Fibroblast of pulmonary artery (primary cell): ENCODE measurements at regions not wholly inside any gene's neighbourhood (a gene's known extent, or its start where the extent isn't known, plus 50 kb on each side); places are given as distances from the start of the nearest gene placed in this dataset.

Source experiments
- DNase-seq: peaks from one replicate; pipeline ENCODE4 v3.0.0-alpha.2; 2010; ENCODE audit warnings: low read depth
- H3K4me3 ChIP-seq: replicated peaks from 2 replicates; pipeline ENCODE4 v1.5.1; 2011; ENCODE audit warnings: low read depth, mild to moderate bottlenecking, control low read depth, low read length, moderate library complexity
- CTCF ChIP-seq: IDR thresholded peaks from 2 replicates; pipeline ENCODE4 v1.5.1; 2011; ENCODE audit warnings: mild to moderate bottlenecking, control low read depth, low read length, inconsistent platforms; ENCODE audit errors: missing control alignments

- no peak overlapping the region for H3K4me3 ChIP-seq
- no peak for TF ChIP-seq CTCF
- no peak for DNase-seq
Observed at GRCh38 chr5:164181604-164182003, 676.2 kb downstream of the MAT2B start.

- no peak overlapping the region for H3K4me3 ChIP-seq
- no peak for TF ChIP-seq CTCF
- DNase-seq, result no peak
Observed at GRCh38 chr5:164184158-164184557, 678.7 kb downstream of the MAT2B start.

DNA sequence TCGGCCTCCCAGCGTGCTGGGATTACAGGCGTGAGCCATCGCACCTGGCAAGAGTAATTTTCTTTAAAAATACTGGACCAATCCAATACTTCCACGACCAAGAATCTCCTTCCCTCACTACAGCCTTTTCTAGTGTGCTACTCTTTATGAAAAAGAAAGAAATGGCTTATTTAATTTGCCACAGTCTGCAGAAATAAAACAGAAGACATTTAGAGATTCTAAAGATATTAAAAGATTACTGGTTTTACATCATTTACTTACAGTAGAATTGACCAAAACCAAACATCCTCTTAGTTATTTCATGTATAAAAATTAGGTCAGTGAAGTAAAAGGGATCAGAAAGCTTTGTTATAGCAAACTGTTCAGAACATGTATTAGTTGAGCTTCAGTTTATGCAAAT, 679.6 kb downstream of the MAT2B start:
- H3K4me3 ChIP-seq, result no peak overlapping the region
- no peak for TF ChIP-seq CTCF
- no peak for DNase-seq

- no peak overlapping the region for H3K4me3 ChIP-seq
- DNase-seq, result no peak
- TF ChIP-seq CTCF, result no peak
Observed at GRCh38 chr5:164186550-164186949, 681.1 kb downstream of the MAT2B start.

DNA sequence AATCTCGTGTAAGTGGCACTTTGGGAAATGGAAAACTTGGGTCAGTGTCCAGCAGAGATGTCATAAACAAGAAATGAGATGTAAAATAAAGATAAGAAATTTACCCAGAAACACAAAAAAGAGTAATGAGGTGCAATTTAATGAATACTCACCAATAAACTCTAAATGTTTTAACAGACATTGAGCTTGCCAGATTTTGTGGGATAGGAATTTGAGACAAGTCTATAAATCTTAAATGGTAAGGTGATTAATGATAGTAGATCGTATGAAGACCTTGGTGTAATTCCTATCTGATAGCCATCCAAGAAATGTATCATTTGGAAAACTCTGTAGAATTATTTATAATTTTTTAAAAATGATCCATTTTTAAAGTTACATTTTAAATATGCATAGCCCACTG, 682.4 kb downstream of the MAT2B start:
- no peak overlapping the region for H3K4me3 ChIP-seq
- no peak for TF ChIP-seq CTCF
- DNase-seq, result no peak

DNA sequence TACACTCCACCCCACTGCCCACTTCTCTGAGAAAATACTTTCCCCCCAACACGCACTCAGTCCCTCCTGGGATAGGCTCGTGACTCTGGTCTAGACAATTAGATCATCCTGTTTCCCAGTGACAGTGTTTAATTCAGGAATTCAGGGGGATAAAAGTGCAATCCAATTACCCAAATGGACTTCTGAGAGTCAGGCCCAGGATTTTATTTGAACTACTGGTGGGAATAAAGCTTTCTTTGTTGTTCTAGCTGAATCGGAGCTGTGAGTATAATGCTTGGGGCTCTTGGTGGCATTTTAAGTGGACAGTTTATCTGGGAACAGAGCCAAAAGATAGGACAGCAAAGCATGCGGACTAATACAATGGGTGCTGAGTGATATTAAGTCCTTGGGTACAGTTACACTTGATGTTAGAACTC, 683.3 kb downstream of the MAT2B start:
- H3K4me3 ChIP-seq, result no peak overlapping the region
- TF ChIP-seq CTCF, result no peak
- DNase-seq, result no peak

GRCh38 chr5:164191240-164191639, 685.8 kb downstream of the MAT2B start:
- DNase-seq, result peak; percentile 79
- H3K4me3 ChIP-seq, result no peak overlapping the region
- no peak for TF ChIP-seq CTCF
